Activated CD4-positive, CD25-positive, alpha-beta regulatory T cell treated with anti-CD3 and anti-CD28 coated beads, Interleukin-2, amount 50 U/mL, for 24 hours (primary cell): ENCODE measurements at regions not wholly inside any gene's neighbourhood (a gene's known extent, or its start where the extent isn't known, plus 50 kb on each side); places are given as distances from the start of the nearest gene placed in this dataset.

Experiments used
- ATAC-seq, 2 donors: fragments of 150-1000 bp; cut with Tn5 transposase; one replicate each; pipeline ENCODE4 v1.10.0; 2021; ENCODE audit warnings: mild to moderate bottlenecking in 1 of 2, moderate library complexity in 1 of 2

- ATAC-seq: no peak
Observed at GRCh38 chr2:240299710-240300068, 135.8 kb upstream of the GPC1 start.

- ATAC-seq: no peak
Observed at GRCh38 chr2:240300261-240300821, 135.1 kb upstream of the GPC1 start.

DNA sequence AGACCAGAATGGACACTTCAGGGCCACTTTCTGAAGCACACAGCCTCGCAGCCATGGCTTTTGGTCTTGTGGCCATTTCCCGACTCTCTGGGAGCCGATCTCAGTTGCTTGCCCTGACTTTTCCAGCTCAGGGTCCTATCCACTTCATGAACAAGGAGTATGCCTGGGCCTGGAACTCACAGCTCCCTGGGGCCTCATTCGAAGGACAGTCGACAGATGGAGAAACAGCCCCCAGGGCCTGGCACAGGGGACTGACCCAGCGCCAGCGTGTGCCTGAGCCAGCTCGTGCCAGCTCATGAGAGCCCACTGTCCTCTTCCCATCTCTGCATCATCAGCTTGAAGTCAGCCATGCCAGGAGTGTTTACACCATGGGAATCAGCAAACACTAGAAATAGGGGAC lies 134.6 kb upstream of the GPC1 start:
- ATAC-seq: no peak

- ATAC-seq: no peak
Observed at GRCh38 chr2:240301256-240301795, 134.1 kb upstream of the GPC1 start.

DNA sequence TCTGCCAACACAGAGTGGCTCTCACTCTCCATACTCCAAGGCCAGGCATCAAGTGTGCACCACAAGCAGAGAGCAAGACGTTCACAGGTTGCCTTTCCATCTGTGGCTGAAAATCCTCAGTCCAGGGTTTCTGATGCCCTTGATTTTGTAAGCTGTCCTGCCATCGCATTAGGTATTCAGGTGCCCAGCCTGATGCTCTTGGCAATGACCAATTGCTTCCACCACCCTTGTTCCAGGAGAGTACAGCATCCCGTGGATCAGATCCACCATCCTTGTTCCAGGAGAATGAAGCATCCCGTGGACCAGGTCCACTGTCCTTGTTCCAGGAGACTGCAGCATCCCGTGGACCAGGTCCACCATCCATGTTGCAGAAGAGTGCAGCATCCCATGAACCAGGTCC lies 133.4 kb upstream of the GPC1 start:
- no peak for ATAC-seq

DNA sequence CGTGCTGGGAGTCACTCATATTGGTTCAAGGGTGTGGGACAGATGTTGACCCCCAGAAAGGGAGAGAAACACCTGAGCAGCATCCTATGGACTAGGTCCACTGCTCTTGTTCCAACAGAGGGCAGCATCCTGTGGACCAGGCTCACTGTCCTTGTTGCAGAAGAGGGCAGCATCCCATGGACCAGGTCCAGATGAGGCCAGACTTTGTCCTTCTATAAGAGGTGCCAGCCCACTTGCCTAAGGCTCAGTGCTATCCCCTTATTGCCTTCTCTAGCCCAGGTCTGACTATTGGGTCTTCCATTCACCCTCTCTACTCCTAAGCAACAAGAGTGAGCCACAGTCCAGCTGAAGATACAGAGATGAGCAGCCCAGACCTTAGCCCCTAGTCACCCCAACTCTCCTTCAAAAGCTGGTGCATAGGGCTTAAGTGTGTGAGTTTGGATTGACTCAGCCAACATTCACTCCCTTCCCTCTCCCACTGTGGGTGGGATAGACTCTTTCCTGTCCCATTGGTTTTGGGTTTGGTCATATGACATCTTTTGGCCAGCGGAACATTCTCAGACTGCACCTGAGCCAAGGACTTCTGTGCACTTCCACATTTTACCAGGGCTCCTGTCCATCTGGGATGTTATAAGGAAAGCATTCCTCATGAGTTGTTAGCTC lies 132.4 kb upstream of the GPC1 start:
- ATAC-seq: no peak

GRCh38 chr2:240303896-240304745 lies 131.3 kb upstream of the GPC1 start:
- ATAC-seq: no peak

GRCh38 chr2:240304746-240305161 lies 130.7 kb upstream of the GPC1 start:
- no peak for ATAC-seq

DNA sequence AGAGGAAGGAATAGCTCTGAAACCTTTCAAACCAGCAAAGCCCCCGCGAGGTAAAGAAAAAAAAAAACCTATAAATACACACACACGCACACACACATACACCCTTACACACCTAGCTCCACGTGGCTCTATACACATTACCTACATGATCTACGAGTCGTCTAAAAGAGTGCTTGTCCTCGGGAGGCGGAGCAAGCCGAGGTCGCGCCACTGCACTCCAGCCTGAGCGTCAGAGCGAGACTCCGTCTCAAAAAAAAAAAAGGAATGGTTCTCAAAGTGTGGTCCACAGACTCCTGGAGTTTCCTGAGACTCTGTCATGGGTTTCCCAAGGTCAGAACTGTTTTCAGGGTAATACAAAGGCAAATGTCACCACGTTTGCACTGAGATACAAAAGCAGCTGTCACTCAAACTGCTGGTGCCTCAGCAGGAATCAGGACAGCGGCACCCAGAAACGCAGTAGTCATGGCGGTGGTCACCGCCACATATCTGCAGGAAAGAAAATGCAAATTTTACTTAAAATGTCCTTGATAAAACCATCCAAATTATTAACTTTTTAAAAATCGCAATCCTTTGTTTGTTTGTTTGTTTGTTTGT lies 130.0 kb upstream of the GPC1 start:
- ATAC-seq: no peak

DNA sequence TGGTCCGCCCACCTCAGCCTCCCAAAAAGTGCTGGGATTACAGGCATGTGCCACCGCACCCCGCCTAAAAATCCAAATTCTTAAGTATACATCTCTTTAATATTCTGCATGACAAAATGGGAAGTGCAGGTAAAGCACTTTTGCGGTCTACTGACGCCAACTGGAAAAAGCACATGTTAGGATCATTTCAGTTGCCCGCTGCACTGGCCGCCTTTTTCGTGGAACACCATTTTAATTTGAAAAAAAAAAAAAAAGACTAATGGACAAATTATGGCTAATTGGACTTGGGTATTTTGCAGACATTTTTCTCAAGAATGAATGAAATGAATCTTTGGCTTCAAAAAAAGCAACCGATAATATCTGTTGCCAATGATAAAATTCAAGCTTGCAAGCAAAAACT lies 129.3 kb upstream of the GPC1 start:
- no peak for ATAC-seq

DNA sequence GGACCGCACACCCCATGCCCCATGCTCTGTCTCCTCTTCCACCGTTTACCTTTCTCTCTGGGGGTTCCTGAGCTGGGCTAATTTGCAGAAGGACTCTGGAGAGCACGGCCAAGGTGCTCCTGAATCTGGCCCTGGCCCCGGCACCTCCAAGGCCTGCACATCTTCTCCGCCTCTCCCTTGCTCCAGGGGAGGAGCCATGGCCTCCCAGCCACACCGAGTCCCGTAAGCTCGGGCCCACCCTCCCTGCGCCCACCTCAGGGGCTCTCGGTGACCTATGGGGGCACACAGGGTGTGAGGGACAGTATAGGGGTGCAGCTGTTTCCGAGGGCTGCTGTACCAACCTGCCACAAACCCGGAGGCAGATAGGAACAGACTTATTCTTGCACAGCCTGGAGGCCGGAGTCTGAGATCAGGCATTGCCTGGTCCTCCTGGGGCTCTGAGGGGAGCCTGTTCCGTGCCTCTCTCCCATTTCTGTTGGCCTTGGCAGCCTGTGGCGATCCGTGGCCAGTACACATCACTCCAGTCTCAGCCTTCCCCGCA lies 127.3 kb upstream of the GPC1 start:
- ATAC-seq: no peak

DNA sequence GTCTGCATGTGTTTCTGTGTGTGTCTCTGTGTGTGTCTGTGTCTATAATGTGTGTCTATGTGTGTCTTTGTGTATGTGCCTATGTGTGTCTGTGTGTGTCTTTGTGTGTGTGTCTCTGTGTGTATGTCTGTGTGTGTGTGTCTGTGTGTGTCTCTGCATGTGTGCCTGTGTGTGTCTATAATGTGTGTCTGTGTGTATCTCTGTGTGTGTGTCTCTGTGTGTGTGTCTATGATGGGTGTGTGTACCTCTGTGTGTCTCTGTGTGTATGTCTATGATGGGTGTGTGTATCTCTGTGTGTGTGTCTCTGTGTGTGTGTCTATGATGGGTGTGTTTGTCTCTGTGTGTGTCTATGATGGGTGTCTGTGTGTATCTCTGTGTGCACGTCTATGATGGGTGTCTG lies 126.2 kb upstream of the GPC1 start:
- ATAC-seq: no peak

DNA sequence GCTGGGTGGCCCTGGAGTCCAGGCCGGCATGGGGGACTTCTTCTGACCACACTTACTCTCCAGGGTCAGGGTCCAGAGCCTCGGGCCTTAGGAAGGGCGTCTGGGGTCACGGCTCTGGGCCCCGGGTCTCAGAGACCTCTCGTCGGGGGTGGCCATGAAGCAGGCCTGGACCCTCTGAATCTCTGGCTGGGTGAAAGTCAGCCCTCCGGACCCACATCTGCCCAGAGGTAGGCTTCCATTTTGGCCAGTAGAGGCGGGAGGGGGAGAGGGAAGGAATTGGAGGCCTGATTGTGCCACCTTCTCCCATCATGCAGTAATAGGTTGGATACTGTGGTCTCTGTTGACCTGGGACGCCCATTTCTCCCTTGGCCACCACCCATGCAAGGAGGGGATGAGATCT lies 125.3 kb upstream of the GPC1 start:
- no peak for ATAC-seq

GRCh38 chr2:240310645-240311044 lies 124.8 kb upstream of the GPC1 start:
- no peak for ATAC-seq

DNA sequence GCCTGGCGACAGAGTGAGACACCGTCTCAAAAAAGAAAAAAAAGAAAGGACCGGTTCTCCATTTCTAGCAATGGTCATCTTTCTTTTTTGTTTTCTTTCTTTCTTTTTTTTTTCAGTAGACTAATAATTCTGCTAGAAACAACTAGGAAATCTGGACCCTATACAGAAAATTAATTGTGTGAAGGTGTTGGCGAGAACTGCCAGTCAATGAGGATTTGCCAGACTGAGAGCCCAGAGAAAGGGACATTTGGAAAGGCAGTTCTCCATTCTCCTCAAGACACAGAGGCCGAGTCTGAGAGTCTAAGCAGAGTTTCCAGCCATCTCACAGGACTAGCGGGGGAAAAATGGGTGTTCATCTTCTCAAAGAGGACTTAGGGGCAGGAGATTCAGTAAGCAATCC lies 123.6 kb upstream of the GPC1 start:
- ATAC-seq: no peak

- no peak for ATAC-seq
Observed at GRCh38 chr2:240319221-240319854, 116.1 kb upstream of the GPC1 start.

- ATAC-seq: no peak
Observed at GRCh38 chr2:240319855-240320203, 115.6 kb upstream of the GPC1 start.

DNA sequence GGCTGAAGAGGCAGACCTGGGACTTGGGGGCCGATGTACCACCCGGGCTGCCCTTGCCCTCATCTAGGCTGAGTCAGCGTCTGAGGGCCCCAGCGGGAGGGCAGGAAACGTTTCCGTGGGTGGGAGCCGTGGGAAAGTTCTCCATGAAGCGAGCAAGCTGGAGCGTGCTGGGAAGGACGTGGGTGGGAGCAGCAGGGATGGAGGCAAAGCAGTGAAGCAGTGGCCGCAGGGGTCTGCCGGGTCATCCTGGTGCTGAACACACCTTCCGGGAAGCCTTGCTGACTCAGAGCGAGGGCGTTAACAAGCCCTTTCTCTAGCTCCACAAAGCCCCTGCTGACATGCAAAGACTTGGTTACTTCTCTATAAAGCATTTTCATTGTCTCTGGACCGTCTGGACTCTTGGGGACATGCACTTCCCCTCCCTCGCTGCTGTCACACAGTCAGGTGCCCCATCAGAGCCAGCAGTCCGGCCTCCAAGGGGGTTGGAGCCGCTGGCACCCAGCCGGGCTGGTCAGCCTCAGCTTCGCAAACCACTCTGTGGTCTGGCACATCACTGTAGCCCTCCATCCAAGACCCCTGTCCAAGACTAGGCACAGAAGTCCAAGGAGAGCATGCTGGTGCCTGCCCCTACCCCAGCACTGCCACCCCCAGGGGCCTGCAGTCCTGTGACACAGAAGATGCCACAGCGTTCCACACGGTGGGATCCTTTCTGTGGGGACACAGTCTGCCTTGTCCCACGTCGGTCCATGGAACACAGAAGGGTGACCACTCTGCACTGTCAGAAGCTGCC lies 115.1 kb upstream of the GPC1 start:
- no peak for ATAC-seq

DNA sequence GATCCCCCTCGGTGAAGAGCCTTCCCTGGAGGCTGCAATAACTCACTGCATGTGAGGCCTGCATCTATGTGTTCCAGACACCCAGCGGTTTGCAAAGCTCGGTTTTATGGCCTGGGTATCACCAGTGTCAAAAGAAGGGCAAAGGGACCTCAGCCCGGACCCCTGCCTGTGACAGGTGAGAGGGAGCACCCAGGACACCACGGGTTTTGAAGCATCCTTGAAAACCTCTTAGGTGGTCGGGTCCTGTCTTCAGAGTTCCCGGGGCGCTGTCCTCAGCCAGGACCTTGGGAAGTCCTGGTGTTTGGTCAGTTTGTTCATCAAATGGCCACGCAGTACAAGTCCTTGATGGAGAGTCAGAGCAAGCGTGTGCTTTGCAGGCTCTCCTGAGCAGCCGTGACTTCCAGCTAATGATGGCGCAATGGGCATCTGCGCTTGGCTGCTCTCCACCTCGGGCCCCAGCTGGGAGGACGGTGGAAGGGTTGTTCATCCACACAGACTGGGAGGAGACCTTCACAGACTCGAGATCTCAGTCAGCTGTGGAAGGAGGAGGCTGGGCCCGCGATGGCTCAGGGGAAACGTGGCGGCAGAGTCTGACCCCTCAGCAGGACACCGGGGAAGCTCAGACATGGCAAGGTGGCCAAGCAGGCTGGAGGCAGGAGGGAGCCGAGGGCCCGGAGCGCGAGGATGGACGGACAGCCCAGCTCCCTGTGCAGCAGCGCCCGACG lies 113.1 kb upstream of the GPC1 start:
- ATAC-seq: no peak

- ATAC-seq: no peak
Observed at GRCh38 chr2:240322991-240323390, 112.5 kb upstream of the GPC1 start.

DNA sequence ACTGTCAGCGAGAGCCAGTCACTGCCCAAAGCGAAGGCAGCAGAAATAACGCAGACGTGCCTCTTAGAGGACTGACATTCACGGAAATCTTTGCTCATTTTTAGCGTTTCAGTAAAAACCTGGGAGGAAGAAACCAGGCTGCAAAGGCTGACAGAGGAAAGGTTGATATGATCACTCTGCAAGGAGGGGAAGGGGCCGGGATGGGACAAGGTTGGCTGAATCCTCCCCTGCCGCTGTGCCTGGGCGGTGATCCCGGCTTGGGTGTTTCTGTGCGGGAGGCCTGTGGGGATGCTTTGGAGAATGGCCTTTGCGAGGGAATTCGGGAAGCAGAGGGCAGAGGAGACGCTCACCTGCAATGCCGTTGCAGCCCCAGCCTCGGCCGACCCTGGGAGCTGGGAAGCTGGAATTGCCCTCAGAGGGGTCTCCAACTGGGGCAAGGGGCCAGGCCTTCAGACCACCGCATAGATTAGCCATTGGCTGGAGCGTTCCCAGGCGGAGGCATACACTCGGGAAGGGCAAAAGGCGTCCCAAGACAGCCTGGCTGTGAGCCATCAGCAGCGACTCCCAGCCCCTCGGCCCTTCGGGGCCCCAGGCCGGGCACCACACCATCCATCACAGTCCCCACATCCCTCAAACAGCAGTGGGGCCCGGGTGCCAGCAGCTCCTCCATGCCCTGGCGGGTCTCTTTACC lies 111.7 kb upstream of the GPC1 start:
- no peak for ATAC-seq
